DMS53 treated with DMSO at 0.1 percent for 48 hours (cell line): ENCODE measurements at regions not wholly inside any gene's neighbourhood (a gene's known extent, or its start where the extent isn't known, plus 50 kb on each side); places are given as distances from the start of the nearest gene placed in this dataset.
"Not testable (repeated sequence)": the region's sequence is repeated elsewhere in the genome, so short reads cannot be mapped to it uniquely, and the experiment has no call there.

Experiments
- DNase-seq: peaks from one replicate; lab custom pipeline; 2025; ENCODE audit not compliant: unreplicated experiment; lab: John Stamatoyannopoulos, UW

GRCh38 chr4:107562316-107562715 is 157.7 kb downstream of the PAPSS1 start:
- DNase-seq = no peak

GRCh38 chr4:107561481-107561880 is 158.6 kb downstream of the PAPSS1 start:
- no peak for DNase-seq

- DNase-seq = no peak
Observed at GRCh38 chr4:107559653-107560052, 160.4 kb downstream of the PAPSS1 start.

DNA sequence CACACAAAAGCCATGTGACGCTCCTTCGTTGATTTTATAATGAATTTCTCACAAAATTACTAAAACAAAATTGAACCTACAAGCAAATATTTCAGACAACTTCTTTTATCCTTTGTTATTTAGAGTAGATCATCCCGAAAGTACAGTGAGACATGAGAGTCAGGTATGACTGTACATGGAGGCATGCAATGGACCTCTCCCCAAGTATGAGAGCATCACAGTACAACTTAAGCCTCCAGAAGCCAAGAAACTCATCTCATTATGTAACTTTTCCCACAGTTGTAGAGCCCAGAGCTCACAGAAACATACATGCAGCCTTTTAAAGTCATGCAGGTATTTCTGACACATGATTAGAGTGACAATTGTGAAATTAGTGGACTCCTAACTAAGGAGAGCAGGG is 167.7 kb downstream of the PAPSS1 start:
- DNase-seq = no peak

DNA sequence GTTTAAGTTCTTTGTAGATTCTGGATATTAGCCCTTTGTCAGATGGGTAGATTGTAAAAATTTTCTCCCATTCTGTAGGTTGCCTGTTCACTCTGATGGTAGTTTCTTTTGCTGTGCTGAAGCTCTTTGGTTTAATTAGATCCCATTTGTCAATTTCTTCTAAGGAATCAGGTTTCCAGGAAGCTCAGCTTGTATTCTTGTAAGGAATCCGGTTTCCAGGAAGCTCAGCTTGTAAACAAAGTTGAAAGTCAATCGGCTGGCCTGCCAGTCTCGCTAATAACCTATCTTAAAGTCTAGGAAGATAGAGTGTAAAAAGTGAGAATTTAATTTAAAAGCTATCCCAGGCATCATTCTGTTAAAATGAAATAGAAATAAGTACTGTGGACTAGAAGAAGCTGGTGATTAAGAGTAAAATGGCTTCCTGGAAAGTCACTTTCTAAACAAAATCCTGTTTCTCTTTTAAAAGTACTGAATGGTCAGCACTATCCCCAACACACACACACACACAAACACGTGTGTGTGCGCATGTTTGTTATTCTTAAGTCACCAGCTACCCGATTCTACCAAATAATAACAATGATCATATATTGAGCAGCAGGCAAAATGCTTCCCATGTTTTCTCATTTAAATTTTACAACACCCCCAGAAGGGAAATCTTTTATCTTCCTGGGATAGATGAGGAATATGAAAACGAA is 171.7 kb downstream of the PAPSS1 start:
- no peak for DNase-seq

GRCh38 chr4:107546638-107547037 is 173.4 kb downstream of the PAPSS1 start:
- no peak for DNase-seq

GRCh38 chr4:107541511-107541910 is 178.5 kb downstream of the PAPSS1 start:
- DNase-seq = no peak

- no peak for DNase-seq
Observed at GRCh38 chr4:107531927-107532326, 188.1 kb downstream of the PAPSS1 start.

- no peak for DNase-seq
Observed at GRCh38 chr4:107520368-107520767, 199.7 kb downstream of the PAPSS1 start.

DNA sequence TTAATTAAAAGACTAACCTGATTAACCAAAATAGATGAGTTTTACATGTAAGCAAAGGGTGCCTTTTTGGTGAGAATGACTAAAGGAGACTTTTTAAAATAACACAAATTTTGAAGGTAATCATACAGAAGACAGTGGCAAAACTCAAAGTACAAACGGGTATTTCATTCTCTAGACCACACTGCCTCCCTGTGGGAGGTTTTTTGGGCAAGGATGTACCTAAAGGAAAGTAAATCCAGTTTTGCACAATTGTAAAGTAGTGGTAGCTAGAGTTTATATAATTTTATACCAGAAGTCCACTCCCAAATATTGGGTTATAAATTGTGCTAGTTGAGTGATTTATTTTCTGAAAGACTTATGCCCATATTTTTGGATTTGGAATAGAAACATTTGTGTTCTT is 201.0 kb downstream of the PAPSS1 start:
- no peak for DNase-seq

DNA sequence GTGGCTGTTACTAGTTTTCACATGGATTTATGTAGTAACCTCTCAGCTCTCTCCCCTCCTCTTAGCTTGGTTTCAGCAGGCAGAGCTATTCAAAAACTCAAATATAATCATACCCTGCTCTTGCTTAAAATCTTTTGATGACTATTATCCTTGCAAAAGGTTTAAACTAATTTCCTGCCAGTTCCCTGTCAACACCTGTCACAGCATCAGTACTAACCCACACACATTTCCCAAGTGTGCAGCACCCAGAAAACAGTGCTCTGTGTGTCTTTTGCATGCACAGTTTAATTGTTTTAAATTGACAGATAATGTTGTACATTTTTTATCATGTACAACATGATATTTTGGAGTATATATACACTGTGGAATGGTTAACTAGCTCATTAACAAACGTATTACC is 202.0 kb downstream of the PAPSS1 start:
- DNase-seq = no peak

GRCh38 chr4:107512549-107512948 is 207.5 kb downstream of the PAPSS1 start:
- no peak for DNase-seq

DNA sequence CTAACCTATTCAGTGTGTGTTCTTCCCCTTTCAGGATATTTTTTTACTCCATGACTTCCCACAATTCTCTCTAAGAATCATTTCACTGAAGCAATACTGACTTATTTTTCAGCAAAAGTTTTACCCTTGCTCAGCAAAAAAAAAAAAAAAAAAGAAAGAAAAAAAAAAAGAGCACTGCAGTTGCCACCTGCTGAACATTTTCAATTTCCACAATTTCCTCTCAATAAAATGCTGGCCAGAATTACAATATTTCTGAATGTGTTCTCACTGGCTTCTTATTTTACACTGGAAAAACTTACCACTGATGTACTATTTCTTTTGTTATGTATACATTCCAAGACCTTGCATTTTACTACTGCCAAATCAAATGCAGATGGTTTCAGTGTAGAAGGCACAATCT is 210.4 kb downstream of the PAPSS1 start:
- no peak for DNase-seq

DNA sequence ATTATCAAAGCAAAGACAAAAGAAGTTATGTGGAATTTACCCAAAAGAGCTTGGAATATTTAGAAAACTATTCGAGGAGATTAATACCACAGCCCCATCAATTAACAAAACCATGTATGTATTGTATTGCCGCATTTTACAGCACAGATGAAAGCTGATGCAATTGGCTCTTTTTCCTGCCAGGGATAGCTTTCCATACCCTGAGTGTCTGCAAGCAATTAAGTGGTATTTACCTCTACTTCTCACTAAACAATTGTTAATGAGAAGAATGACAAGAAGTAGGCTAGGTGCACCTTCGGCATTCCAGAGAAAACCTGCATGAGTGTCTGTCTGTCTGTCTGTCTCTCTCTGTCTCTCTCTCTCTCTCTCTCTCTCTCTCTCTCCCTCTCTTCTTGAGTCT is 219.5 kb downstream of the PAPSS1 start:
- DNase-seq = no peak

DNA sequence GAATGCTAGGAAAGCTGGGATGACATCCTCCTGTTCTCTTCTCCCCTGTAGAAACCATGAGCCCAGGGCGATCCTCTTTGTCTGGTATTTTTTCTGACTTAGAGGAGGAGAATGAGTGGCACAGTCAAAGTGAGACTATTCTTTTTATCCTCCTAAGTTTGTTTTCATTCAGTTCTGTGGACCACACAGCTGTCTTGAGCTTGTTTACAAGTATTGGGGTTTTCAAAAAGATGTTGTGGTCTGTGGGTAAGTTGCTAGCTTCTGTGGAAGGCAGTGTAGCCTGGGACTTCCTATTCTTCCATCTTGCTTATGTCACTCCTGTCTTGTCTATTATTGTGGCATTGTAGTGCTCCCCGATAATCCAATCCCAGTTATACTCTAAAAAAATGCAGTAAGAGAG is 223.0 kb downstream of the PAPSS1 start:
- no peak for DNase-seq

- peak; percentile 17 for DNase-seq
Observed at GRCh38 chr4:107492566-107492965, 227.5 kb downstream of the PAPSS1 start.

- no peak for DNase-seq
Observed at GRCh38 chr4:107490116-107490515, 229.9 kb downstream of the PAPSS1 start.

GRCh38 chr4:107483621-107484020 is 236.4 kb downstream of the PAPSS1 start:
- not testable (repeated sequence) for DNase-seq

DNA sequence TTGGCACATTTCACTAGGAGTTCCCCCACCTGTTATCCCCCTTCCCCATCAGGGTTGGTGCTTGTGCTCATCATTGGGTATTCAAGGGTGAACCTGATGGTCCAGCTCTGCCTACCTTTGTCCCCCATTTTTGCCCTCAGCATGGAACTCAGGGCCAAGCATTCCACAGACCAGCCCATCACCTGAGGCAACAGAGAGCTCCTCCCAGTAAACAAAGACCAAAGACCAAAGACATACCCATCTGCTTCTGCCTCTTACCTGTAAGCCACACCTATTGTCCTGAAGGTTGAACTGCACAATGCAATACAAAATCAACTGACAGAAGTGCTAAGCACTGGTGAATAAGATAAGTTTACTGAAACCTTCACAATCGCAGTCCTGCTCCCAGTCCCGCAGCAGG is 237.5 kb downstream of the PAPSS1 start:
- DNase-seq = no peak

DNA sequence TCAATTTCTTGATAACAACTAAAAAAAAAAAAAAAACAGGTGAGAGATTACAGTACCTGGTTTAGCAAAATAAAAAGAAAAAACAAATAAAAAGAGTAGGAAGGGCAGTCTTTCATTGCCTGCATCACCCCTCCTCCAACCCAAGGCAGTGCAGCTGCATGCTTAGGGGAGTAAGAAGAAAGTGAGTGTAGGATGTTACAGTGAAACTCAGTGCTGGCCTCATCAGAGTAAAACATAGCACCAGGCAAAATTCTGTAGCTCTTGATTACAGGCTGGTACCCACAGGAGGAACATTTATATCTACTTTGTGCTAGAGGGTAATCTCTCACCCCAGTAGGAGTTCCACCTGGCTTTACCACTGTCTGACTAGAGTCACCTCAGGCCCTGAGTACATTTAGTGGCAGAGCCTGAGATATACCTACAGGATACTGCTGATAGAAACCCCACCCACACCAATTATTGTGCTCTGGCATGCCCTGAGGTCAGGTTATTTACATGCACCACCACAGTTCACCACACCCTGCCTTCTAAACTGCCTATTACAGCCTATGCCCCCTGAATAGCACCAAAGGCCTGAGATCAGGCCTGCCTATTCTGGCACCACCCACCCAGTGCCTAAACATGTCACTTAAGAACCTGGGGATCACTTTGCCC is 241.6 kb downstream of the PAPSS1 start:
- DNase-seq = no peak

GRCh38 chr4:107473126-107473525 is 246.9 kb downstream of the PAPSS1 start:
- DNase-seq = no peak

- no peak for DNase-seq
Observed at GRCh38 chr4:107472265-107472948, 247.6 kb downstream of the PAPSS1 start.
